NCI-H460 (cell line): ENCODE measurements at regions not wholly inside any gene's neighbourhood (a gene's known extent, or its start where the extent isn't known, plus 50 kb on each side); places are given as distances from the start of the nearest gene placed in this dataset.

Experiments used
- DNase-seq: peaks from one replicate; pipeline ENCODE4 v3.0.0-alpha.2; 2016; ENCODE audit warnings: low read depth; ENCODE audit errors: extremely low read depth

GRCh38 chr7:131183611-131184119, 144.0 kb upstream of the MKLN1 start:
- no peak for DNase-seq

GRCh38 chr7:131186816-131187215, 140.9 kb upstream of the MKLN1 start:
- DNase-seq, result no peak

GRCh38 chr7:131188367-131189339, 139.0 kb upstream of the MKLN1 start:
- DNase-seq, result peak; percentile 68

- no peak for DNase-seq
Observed at GRCh38 chr7:131189488-131189887, 138.2 kb upstream of the MKLN1 start.

GRCh38 chr7:131190146-131190545, 137.5 kb upstream of the MKLN1 start:
- DNase-seq, result no peak

GRCh38 chr7:131190581-131190980, 137.1 kb upstream of the MKLN1 start:
- DNase-seq, result no peak

- DNase-seq, result no peak
Observed at GRCh38 chr7:131194070-131194865, 133.4 kb upstream of the MKLN1 start.

- no peak for DNase-seq
Observed at GRCh38 chr7:131196803-131197202, 130.9 kb upstream of the MKLN1 start.

GRCh38 chr7:131197920-131198615, 129.6 kb upstream of the MKLN1 start:
- no peak for DNase-seq

GRCh38 chr7:131202451-131202850, 125.2 kb upstream of the MKLN1 start:
- no peak for DNase-seq

GRCh38 chr7:131203291-131203976, 124.2 kb upstream of the MKLN1 start:
- no peak for DNase-seq

- no peak for DNase-seq
Observed at GRCh38 chr7:131208777-131209176, 118.9 kb upstream of the MKLN1 start.

- DNase-seq, result no peak
Observed at GRCh38 chr7:131210618-131211017, 117.1 kb upstream of the MKLN1 start.

GRCh38 chr7:131211500-131211899, 116.2 kb upstream of the MKLN1 start:
- no peak for DNase-seq

GRCh38 chr7:131212114-131212513, 115.6 kb upstream of the MKLN1 start:
- no peak for DNase-seq

GRCh38 chr7:131218727-131219128, 108.9 kb upstream of the MKLN1 start:
- DNase-seq, result no peak

- DNase-seq, result no peak
Observed at GRCh38 chr7:131219312-131220041, 108.2 kb upstream of the MKLN1 start.

GRCh38 chr7:131221061-131221460, 106.6 kb upstream of the MKLN1 start:
- DNase-seq, result no peak

GRCh38 chr7:131222171-131222570, 105.5 kb upstream of the MKLN1 start:
- no peak for DNase-seq

- no peak for DNase-seq
Observed at GRCh38 chr7:131223151-131223550, 104.5 kb upstream of the MKLN1 start.
